Stimulated activated CD8-positive, alpha-beta memory T cell treated with anti-CD3 and anti-CD28 coated beads, Interleukin-12 subunit alpha, Interleukin-12 subunit beta, amount 100 ng/mL, for 4 hours (primary cell): ENCODE measurements at regions not wholly inside any gene's neighbourhood (a gene's known extent, or its start where the extent isn't known, plus 50 kb on each side); places are given as distances from the start of the nearest gene placed in this dataset.

Experiments
- DNase-seq: peaks from one replicate; pipeline ENCODE4 v3.0.0-alpha.2; 2020; ENCODE audit warnings: low read depth

- no peak for DNase-seq
These were observed 248.9 kb upstream of the MKI67 start for GRCh38 chr10:128375171-128375570.

GRCh38 chr10:128377364-128377987 lies 251.3 kb upstream of the MKI67 start:
- no peak for DNase-seq

GRCh38 chr10:128377988-128378387 lies 251.8 kb upstream of the MKI67 start:
- DNase-seq: no peak

GRCh38 chr10:128380946-128381345 lies 254.7 kb upstream of the MKI67 start:
- DNase-seq: no peak

- DNase-seq: no peak
These were observed 256.0 kb upstream of the MKI67 start for GRCh38 chr10:128382225-128382624.

GRCh38 chr10:128384831-128385230 lies 258.6 kb upstream of the MKI67 start:
- DNase-seq: no peak

- DNase-seq: no peak
These were observed 260.0 kb upstream of the MKI67 start for GRCh38 chr10:128386231-128386630.

GRCh38 chr10:128386816-128387604 lies 260.8 kb upstream of the MKI67 start:
- DNase-seq: no peak

GRCh38 chr10:128390596-128390995 lies 264.4 kb upstream of the MKI67 start:
- DNase-seq: no peak

GRCh38 chr10:128393546-128393945 lies 267.3 kb upstream of the MKI67 start:
- DNase-seq: no peak

GRCh38 chr10:128398118-128398517 lies 271.9 kb upstream of the MKI67 start:
- no peak for DNase-seq

GRCh38 chr10:128398999-128399398 lies 272.8 kb upstream of the MKI67 start:
- no peak for DNase-seq

GRCh38 chr10:128400564-128400963 lies 274.3 kb upstream of the MKI67 start:
- DNase-seq: no peak

GRCh38 chr10:128405450-128405849 lies 279.2 kb upstream of the MKI67 start:
- no peak for DNase-seq

GRCh38 chr10:128411643-128412042 lies 285.4 kb upstream of the MKI67 start:
- DNase-seq: no peak

- no peak for DNase-seq
These were observed 288.3 kb upstream of the MKI67 start for GRCh38 chr10:128414568-128414967.

- no peak for DNase-seq
These were observed 290.0 kb upstream of the MKI67 start for GRCh38 chr10:128416231-128416630.

GRCh38 chr10:128417826-128418225 lies 291.6 kb upstream of the MKI67 start:
- DNase-seq: no peak

GRCh38 chr10:128418819-128419218 lies 292.6 kb upstream of the MKI67 start:
- no peak for DNase-seq

- DNase-seq: no peak
These were observed 293.3 kb upstream of the MKI67 start for GRCh38 chr10:128419466-128420019.

- no peak for DNase-seq
These were observed 294.4 kb upstream of the MKI67 start for GRCh38 chr10:128420623-128421022.

GRCh38 chr10:128421371-128422160 lies 295.3 kb upstream of the MKI67 start:
- DNase-seq: no peak

- no peak for DNase-seq
These were observed 296.0 kb upstream of the MKI67 start for GRCh38 chr10:128422190-128422589.
